Activated T-helper 1 cell treated with anti-CD3 and anti-CD28 coated beads, Interleukin-12 subunit alpha, Interleukin-12 subunit beta, Interleukin-2, Interleukin-4 antibody, amounts not matched to agents 30 ng/mL and 10 ng/mL and 1 ng/mL, durations not matched to agents 14 hours and 24 hours and 36 hours (primary cell): ENCODE measurements at regions not wholly inside any gene's neighbourhood (a gene's known extent, or its start where the extent isn't known, plus 50 kb on each side); places are given as distances from the start of the nearest gene placed in this dataset.
"Not testable (repeated sequence)": the region's sequence is repeated elsewhere in the genome, so short reads cannot be mapped to it uniquely, and the experiment has no call there.

Source experiments
- DNase-seq: peaks from one replicate; pipeline ENCODE4 v3.0.0; 2021; ENCODE audit warnings: low spot score
- H3K27ac Mint-ChIP-seq: one replicate; pipeline ENCODE4 v1.8.0; 2021; ENCODE audit warnings: mild to moderate bottlenecking, mixed read lengths
- H3K27me3 Mint-ChIP-seq: one replicate; pipeline ENCODE4 v1.8.0; 2022; ENCODE audit warnings: mild to moderate bottlenecking, moderate library complexity, mixed read lengths; ENCODE audit not compliant: insufficient read depth
- H3K36me3 Mint-ChIP-seq: one replicate; pipeline ENCODE4 v1.8.0; 2021; ENCODE audit warnings: low read depth, mixed read lengths
- H3K4me1 Mint-ChIP-seq: one replicate; pipeline ENCODE4 v1.8.0; 2021; ENCODE audit warnings: low read depth, mixed read lengths
- H3K4me3 Mint-ChIP-seq: one replicate; pipeline ENCODE4 v1.8.0; 2021; ENCODE audit warnings: mild to moderate bottlenecking, moderate library complexity, mixed read lengths
- H3K9me3 Mint-ChIP-seq: one replicate; pipeline ENCODE4 v1.8.0; 2021; ENCODE audit warnings: mixed read lengths
- intact Hi-C: fragments of 100-400 bp; cut with micrococcal nuclease; formaldehyde crosslinking; loops from one replicate; pipeline ENCODE4 v1.15.1; 2024

GRCh38 chr5:30539004-30539634 is 654.4 kb upstream of the CDH6 start:
- DNase-seq: no peak
- Mint-ChIP-seq H3K27ac (no peak overlapping the region), H3K27me3 (no peaks in the 10 kb centered on the region), H3K36me3 (no peaks in the 10 kb centered on the region), H3K4me3 (no peak overlapping the region), H3K9me3 (peaks cover 44% of the 10 kb centered on the region), H3K4me1 (no peaks in the 10 kb centered on the region)
- intact Hi-C loops: no loop called here

GRCh38 chr5:30525353-30525752 is 668.1 kb upstream of the CDH6 start:
- no peaks in the 10 kb centered on the region for H3K4me1 Mint-ChIP-seq
- DNase-seq: no peak
- peaks cover 21% of the 10 kb centered on the region for H3K9me3 Mint-ChIP-seq
- H3K4me3 Mint-ChIP-seq: no peak overlapping the region
- no peaks in the 10 kb centered on the region for H3K36me3 Mint-ChIP-seq
- no peaks in the 10 kb centered on the region for H3K27me3 Mint-ChIP-seq
- intact Hi-C loops: no loop called here
- no peak overlapping the region for H3K27ac Mint-ChIP-seq

GRCh38 chr5:30524428-30524827 is 669.1 kb upstream of the CDH6 start:
- H3K4me1 Mint-ChIP-seq: no peaks in the 10 kb centered on the region
- no peaks in the 10 kb centered on the region for H3K27me3 Mint-ChIP-seq
- H3K36me3 Mint-ChIP-seq: no peaks in the 10 kb centered on the region
- no peak for DNase-seq
- no peak overlapping the region for H3K4me3 Mint-ChIP-seq
- peaks cover 21% of the 10 kb centered on the region for H3K9me3 Mint-ChIP-seq
- intact Hi-C loops: no loop called here
- no peak overlapping the region for H3K27ac Mint-ChIP-seq

- no peak for DNase-seq
- Mint-ChIP-seq H3K9me3 (peaks cover 18% of the 10 kb centered on the region), H3K27ac (no peak overlapping the region), H3K27me3 (no peaks in the 10 kb centered on the region), H3K36me3 (no peaks in the 10 kb centered on the region), H3K4me1 (no peaks in the 10 kb centered on the region), H3K4me3 (no peak overlapping the region)
- intact Hi-C loops: no loop called here
Measured at GRCh38 chr5:30523061-30523460, 670.4 kb upstream of the CDH6 start.

GRCh38 chr5:30505014-30505886 is 688.2 kb upstream of the CDH6 start:
- Mint-ChIP-seq H3K27ac (no peak overlapping the region), H3K4me3 (no peak overlapping the region), H3K9me3 (peaks cover 16% of the 10 kb centered on the region), H3K27me3 (no peaks in the 10 kb centered on the region), H3K4me1 (no peaks in the 10 kb centered on the region), H3K36me3 (no peaks in the 10 kb centered on the region)
- intact Hi-C loops: no loop called here
- DNase-seq: no peak

GRCh38 chr5:30502277-30502676 is 691.2 kb upstream of the CDH6 start:
- H3K36me3 Mint-ChIP-seq: no peaks in the 10 kb centered on the region
- H3K27ac Mint-ChIP-seq: no peak overlapping the region
- no peaks in the 10 kb centered on the region for H3K4me1 Mint-ChIP-seq
- DNase-seq: no peak
- peaks cover 10% of the 10 kb centered on the region for H3K9me3 Mint-ChIP-seq
- intact Hi-C loops: no loop called here
- H3K4me3 Mint-ChIP-seq: no peak overlapping the region
- H3K27me3 Mint-ChIP-seq: no peaks in the 10 kb centered on the region

- Mint-ChIP-seq H3K9me3 (peaks cover 10% of the 10 kb centered on the region), H3K36me3 (no peaks in the 10 kb centered on the region), H3K4me3 (no peak overlapping the region), H3K4me1 (no peaks in the 10 kb centered on the region), H3K27me3 (no peaks in the 10 kb centered on the region), H3K27ac (no peak overlapping the region)
- no peak for DNase-seq
- intact Hi-C loops: no loop called here
Measured at GRCh38 chr5:30501065-30501464, 692.4 kb upstream of the CDH6 start.

- H3K9me3 Mint-ChIP-seq: peaks cover 10% of the 10 kb centered on the region
- no peaks in the 10 kb centered on the region for H3K36me3 Mint-ChIP-seq
- H3K27ac Mint-ChIP-seq: no peak overlapping the region
- no peaks in the 10 kb centered on the region for H3K4me1 Mint-ChIP-seq
- H3K27me3 Mint-ChIP-seq: no peaks in the 10 kb centered on the region
- intact Hi-C loops: no loop called here
- no peak overlapping the region for H3K4me3 Mint-ChIP-seq
- no peak for DNase-seq
Measured at GRCh38 chr5:30500513-30500912, 693.0 kb upstream of the CDH6 start.

- Mint-ChIP-seq H3K27me3 (no peaks in the 10 kb centered on the region), H3K27ac (no peak overlapping the region), H3K4me1 (no peaks in the 10 kb centered on the region), H3K4me3 (no peak overlapping the region), H3K9me3 (peaks cover 14% of the 10 kb centered on the region), H3K36me3 (no peaks in the 10 kb centered on the region)
- intact Hi-C loops: no loop called here
- no peak for DNase-seq
Measured at GRCh38 chr5:30499402-30499801, 694.1 kb upstream of the CDH6 start.

- no peaks in the 10 kb centered on the region for H3K27me3 Mint-ChIP-seq
- H3K36me3 Mint-ChIP-seq: no peaks in the 10 kb centered on the region
- no peak overlapping the region for H3K4me3 Mint-ChIP-seq
- H3K4me1 Mint-ChIP-seq: no peaks in the 10 kb centered on the region
- no peak for DNase-seq
- peaks cover 14% of the 10 kb centered on the region for H3K9me3 Mint-ChIP-seq
- H3K27ac Mint-ChIP-seq: no peak overlapping the region
- intact Hi-C loops: no loop called here
Measured at GRCh38 chr5:30498972-30499371, 694.5 kb upstream of the CDH6 start.

GRCh38 chr5:30498509-30498908 is 695.0 kb upstream of the CDH6 start:
- intact Hi-C loops, H3K27ac Mint-ChIP-seq, H3K27me3 Mint-ChIP-seq, H3K4me1 Mint-ChIP-seq, DNase-seq, H3K4me3 Mint-ChIP-seq, H3K36me3 Mint-ChIP-seq: not testable (repeated sequence)
- H3K9me3 Mint-ChIP-seq: peaks cover 14% of the 10 kb centered on the region

GRCh38 chr5:30494113-30494512 is 699.4 kb upstream of the CDH6 start:
- H3K4me3 Mint-ChIP-seq, intact Hi-C loops, H3K27me3 Mint-ChIP-seq, H3K27ac Mint-ChIP-seq, H3K9me3 Mint-ChIP-seq, DNase-seq, H3K4me1 Mint-ChIP-seq, H3K36me3 Mint-ChIP-seq: not testable (repeated sequence)

- no peaks in the 10 kb centered on the region for H3K27me3 Mint-ChIP-seq
- intact Hi-C loops: no loop called here
- H3K4me3 Mint-ChIP-seq: no peak overlapping the region
- no peaks in the 10 kb centered on the region for H3K4me1 Mint-ChIP-seq
- H3K36me3 Mint-ChIP-seq: no peaks in the 10 kb centered on the region
- DNase-seq: no peak
- H3K27ac Mint-ChIP-seq: no peak overlapping the region
- peaks cover 41% of the 10 kb centered on the region for H3K9me3 Mint-ChIP-seq
Measured at GRCh38 chr5:30479104-30479503, 714.4 kb upstream of the CDH6 start.
